Stimulated activated naive CD8-positive, alpha-beta T cell treated with anti-CD3 and anti-CD28 coated beads, Interleukin-15, amount 100 ng/mL, for 72 hours (primary cell): ENCODE measurements at regions not wholly inside any gene's neighbourhood (a gene's known extent, or its start where the extent isn't known, plus 50 kb on each side); places are given as distances from the start of the nearest gene placed in this dataset.
"Not testable (repeated sequence)": the region's sequence is repeated elsewhere in the genome, so short reads cannot be mapped to it uniquely, and the experiment has no call there.

Source experiments
- ATAC-seq: fragments of 150-1000 bp; cut with Tn5 transposase; 2 replicates; pipeline ENCODE4 v1.10.0; 2021; ENCODE audit warnings: mild to moderate bottlenecking, moderate library complexity
- DNase-seq, 2 donors: peaks; one replicate each; pipeline ENCODE4 v3.0.0; 2021 to 2022
- H3K27ac Mint-ChIP-seq, 2 donors: one replicate each; pipeline ENCODE4 v1.8.0; 2022; ENCODE audit warnings: mild to moderate bottlenecking in 2 of 2, mixed read lengths in 2 of 2, moderate library complexity in 2 of 2
- H3K27me3 Mint-ChIP-seq: one replicate; pipeline ENCODE4 v1.8.0; 2022; ENCODE audit warnings: mixed read lengths
- H3K4me1 Mint-ChIP-seq: one replicate; pipeline ENCODE4 v1.8.0; 2022; ENCODE audit warnings: mild to moderate bottlenecking, mixed read lengths
- H3K4me3 Mint-ChIP-seq, 2 donors: one replicate each; pipeline ENCODE4 v1.8.0; 2022; ENCODE audit warnings: mild to moderate bottlenecking in 2 of 2, mixed read lengths in 2 of 2, moderate library complexity in 1 of 2
- H3K9me3 Mint-ChIP-seq, 2 donors: one replicate each; pipeline ENCODE4 v1.8.0; 2022; ENCODE audit warnings: mixed read lengths in 2 of 2

DNA sequence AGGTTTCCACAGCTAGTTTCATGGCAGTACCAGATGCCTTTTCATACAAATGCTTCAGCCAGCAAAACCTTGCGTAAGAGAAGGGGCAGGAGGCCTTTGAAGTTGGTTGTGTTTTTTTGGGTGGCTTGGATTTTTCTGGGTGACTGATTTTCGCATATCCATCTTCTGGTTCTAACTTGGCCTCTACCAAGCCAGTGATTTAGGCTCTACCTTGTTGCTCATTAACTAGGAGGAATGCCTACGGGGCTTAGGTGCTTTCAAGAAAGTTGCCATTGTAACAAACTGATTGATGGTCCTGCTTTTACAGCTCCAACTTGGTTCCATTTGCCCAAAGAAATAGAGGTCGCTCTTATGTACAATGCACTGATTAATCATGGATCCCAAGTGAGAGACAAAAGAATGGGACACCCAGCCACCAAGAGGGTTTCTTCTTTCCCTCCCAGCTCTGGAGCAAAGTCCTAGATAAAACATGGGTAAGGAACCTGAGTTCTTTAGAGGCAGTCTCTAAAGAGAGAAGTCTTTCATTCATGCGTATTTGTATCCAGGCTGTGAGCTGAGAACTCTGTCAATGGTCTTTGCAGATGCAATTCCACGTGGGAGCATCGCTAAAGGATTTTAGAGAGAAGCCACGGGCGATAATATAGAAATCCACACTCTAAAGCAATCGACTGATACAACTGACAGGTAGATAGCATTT, 92.1 kb upstream of the FGFR2 start:
- H3K4me3 Mint-ChIP-seq: no peak overlapping the region
- H3K4me1 Mint-ChIP-seq: no peaks in the 10 kb centered on the region
- no peak for ATAC-seq
- H3K27me3 Mint-ChIP-seq: peaks cover 4% of the 10 kb centered on the region
- no peak overlapping the region for H3K27ac Mint-ChIP-seq
- DNase-seq: no peak
- H3K9me3 Mint-ChIP-seq: no peaks in the 10 kb centered on the region

DNA sequence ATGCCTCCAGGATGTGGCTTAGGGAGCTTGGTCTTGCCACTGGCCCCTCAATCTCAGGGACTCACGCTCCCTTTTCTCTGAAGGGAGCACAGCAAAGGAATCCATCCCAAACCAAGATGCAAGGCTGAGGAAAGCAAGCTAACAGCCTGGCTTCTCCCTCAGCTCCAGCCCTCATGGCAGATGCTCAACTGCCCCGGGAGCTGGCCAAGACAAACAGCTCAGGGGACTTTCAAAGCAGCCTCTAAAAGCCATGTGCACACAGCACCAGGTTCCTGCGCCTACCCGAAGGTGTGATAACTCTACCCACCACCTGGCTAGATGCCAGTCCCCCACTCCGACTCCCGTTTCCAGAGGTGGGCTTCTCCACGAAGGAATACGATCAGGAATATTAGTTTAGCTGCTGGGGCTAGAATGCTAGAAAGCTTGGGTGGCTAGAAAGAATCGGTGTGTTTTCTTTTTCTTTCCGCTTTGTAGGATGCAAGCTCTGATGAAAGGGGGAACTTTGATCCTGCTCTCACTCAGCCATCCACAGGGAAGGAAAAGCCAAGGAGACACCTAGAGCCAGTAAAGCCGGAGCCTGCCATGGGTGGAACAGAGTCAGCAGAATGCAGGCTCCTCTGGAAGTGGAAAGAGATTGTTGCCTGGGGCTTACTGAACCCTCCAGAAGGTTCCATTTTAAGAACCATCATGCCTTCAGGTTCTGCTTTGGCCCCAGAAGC, 89.0 kb upstream of the FGFR2 start:
- Mint-ChIP-seq H3K27ac (no peak overlapping the region), H3K4me1 (no peaks in the 10 kb centered on the region), H3K4me3 (no peak overlapping the region), H3K27me3 (peaks cover 7% of the 10 kb centered on the region), H3K9me3 (no peaks in the 10 kb centered on the region)
- DNase-seq: no peak
- ATAC-seq: no peak

DNA sequence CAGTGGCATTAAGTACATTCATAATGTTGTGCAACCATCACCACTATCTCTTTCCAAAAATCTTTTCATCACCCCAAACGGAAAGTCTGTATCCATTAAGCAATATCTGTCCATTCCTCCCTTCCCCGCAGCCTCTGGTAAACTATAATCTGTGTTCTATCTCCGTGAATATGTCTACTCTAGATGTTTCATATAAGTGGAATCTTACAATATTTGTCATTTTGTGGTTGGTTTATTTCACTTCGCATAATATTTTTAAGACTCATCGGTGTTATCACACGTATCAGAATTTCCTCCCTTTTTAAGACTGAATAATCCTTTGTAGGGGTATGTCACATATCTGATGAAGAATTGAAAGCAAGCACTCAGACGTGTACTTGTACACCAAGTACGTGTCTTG, 86.0 kb upstream of the FGFR2 start:
- Mint-ChIP-seq H3K4me1 (no peaks in the 10 kb centered on the region), H3K27ac (no peak overlapping the region), H3K4me3 (no peak overlapping the region), H3K27me3 (peaks cover 12% of the 10 kb centered on the region), H3K9me3 (no peaks in the 10 kb centered on the region)
- DNase-seq: no peak
- no peak for ATAC-seq

DNA sequence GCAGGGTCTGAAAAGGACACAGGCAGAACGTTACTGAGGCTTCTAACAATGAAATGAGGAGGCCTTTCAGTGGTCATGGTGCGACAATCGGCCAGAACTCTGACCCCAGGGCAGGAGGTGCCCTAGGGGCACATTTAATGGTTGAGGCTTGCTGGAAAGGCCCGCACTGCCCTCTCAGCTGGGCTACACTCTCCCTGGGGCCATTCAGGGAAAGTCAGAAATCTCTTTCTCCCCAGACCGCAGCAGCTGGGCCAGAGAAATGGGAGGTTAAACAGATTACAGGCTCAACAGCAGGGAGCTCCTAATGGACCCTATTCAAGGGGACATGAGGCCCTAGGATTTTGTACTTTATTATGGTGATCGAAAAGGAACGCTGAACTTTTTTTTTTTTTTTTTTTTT, 85.6 kb upstream of the FGFR2 start:
- Mint-ChIP-seq H3K4me3 (no peak overlapping the region), H3K27ac (no peak overlapping the region)
- no peak for DNase-seq

DNA sequence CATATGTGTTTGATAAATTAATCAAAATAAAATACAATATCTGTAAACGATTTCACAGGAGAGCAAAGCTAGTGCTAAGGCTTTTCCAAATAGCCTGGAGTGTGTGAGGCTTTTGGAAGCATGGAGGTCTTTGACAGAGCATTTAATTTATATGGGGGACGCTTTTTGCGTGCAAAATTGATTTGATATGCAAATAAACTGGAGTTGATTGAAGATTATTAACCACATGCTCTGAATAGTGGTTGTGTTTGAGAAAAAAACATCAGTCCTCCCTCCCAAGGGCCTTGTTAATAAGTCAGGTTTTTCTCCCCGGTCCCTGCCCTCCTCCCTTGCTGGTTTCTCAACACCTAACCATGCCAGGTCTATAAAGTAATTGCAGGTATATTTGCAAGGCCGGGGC, 85.1 kb upstream of the FGFR2 start:
- no peak for DNase-seq
- H3K4me1 Mint-ChIP-seq: no peaks in the 10 kb centered on the region
- H3K27me3 Mint-ChIP-seq: peaks cover 21% of the 10 kb centered on the region
- no peaks in the 10 kb centered on the region for H3K9me3 Mint-ChIP-seq
- no peak overlapping the region for H3K4me3 Mint-ChIP-seq
- no peak overlapping the region for H3K27ac Mint-ChIP-seq
- no peak for ATAC-seq

More for the DNA sequence above, 85.6 kb upstream of the FGFR2 start:
- ATAC-seq: no peak
- Mint-ChIP-seq H3K4me1 (no peaks in the 10 kb centered on the region), H3K27me3 (peaks cover 16% of the 10 kb centered on the region), H3K9me3 (no peaks in the 10 kb centered on the region)

- H3K4me3 Mint-ChIP-seq: no peak overlapping the region
- H3K4me1 Mint-ChIP-seq: no peaks in the 10 kb centered on the region
- no peak for ATAC-seq
- no peak overlapping the region for H3K27ac Mint-ChIP-seq
- H3K9me3 Mint-ChIP-seq: no peaks in the 10 kb centered on the region
- peaks cover 26% of the 10 kb centered on the region for H3K27me3 Mint-ChIP-seq
- DNase-seq: no peak
Measured at GRCh38 chr10:121681997-121682687, 83.9 kb upstream of the FGFR2 start.

DNA sequence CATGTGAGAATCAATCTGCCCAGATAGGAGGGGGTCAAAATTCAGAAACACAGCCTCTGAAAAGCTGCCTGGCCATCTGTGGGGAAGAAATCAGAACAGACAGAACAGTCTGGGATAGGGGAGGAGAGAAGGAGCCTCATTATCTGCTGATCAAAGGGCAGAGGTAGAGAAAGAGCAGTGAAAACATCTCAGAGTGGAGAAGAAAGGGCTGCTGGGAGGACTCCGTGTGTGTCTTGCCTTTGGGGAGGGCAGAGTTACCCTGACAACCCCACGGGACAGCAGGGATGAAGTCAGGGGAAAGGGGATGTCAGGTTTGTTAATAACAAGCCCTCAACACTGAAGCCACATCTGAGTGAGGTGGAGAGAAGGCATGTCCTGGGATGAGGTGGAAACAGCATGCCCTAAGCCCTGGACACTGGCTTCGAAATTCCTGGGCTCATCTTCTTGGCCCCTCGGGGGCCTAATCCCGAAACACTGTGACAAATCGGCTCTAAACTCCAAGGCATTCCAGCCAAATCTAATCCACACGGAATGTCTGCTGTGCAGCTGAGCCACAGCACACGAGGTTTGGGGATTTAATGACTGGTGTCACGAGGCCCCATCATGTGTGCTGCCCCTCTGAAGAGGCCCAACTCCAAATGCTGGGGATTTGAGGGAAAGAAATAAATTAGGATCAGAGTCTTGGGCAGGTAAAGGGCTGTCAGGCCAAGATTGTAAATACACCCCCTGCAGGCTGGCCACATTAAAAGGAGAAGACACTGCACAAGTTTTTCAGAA, 82.8 kb upstream of the FGFR2 start:
- peaks cover 28% of the 10 kb centered on the region for H3K27me3 Mint-ChIP-seq
- no peaks in the 10 kb centered on the region for H3K4me1 Mint-ChIP-seq
- no peak overlapping the region for H3K27ac Mint-ChIP-seq
- no peak for DNase-seq
- no peaks in the 10 kb centered on the region for H3K9me3 Mint-ChIP-seq
- no peak overlapping the region for H3K4me3 Mint-ChIP-seq
- no peak for ATAC-seq

DNA sequence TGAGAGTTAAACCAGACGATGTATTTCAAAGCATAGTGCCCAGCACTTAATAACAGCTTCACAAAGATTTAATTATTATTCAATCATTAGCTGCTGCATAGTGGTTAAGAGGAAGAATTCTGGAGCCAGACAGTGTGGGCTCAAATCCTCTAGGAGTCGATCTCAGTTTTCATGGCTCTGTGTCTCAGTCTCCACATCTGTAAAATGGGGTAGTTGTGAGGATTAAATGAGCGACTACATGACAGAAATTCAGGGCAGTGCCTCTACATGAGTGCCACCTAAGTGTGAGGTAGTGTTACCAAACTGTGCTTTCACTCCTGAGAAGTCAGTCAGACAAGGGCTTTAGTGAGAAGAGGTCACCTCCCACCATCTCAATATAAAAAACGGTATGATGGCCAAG, 81.7 kb upstream of the FGFR2 start:
- Mint-ChIP-seq H3K27ac (no peak overlapping the region), H3K27me3 (peaks cover 24% of the 10 kb centered on the region)
- DNase-seq: no peak

DNA sequence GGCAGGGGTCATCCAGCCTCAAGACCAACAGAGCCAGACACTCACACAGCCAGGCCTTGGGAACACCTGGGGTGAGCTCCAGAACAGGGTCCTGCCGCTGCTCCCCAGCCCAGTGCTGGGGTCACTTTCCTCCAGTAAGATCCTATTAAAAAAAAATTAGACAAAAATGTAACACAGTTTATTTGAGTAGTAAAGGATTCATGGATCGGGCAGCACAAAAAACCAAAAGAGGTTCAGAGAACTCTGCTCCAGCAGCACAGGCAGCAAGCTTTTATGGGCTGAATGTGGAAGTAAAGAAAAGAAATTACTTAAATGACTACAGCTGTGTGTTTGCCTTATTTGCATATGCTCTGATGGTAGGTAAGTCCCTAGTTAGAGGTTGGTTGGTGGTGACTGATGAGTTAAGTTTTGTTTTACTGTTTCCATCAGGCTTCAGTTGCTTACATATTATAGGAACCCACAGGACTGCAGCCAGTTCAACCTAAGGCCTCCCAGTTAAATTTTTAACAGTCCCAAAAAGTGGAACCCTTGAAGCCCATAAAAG, 80.5 kb upstream of the FGFR2 start:
- ATAC-seq (peak; percentile 60), DNase-seq (no peak)
- no peak overlapping the region for H3K27ac Mint-ChIP-seq
- H3K27me3 Mint-ChIP-seq: peaks cover 27% of the 10 kb centered on the region
- H3K4me3 Mint-ChIP-seq: no peak overlapping the region
- H3K4me1 Mint-ChIP-seq: no peaks in the 10 kb centered on the region
- H3K9me3 Mint-ChIP-seq: peaks cover 0 to 7% of the 10 kb centered on the region in 2 donors

More for the DNA sequence above, 81.7 kb upstream of the FGFR2 start:
- no peak overlapping the region for H3K4me3 Mint-ChIP-seq
- peaks cover 0 to 4% of the 10 kb centered on the region in 2 donors for H3K9me3 Mint-ChIP-seq
- H3K4me1 Mint-ChIP-seq: no peaks in the 10 kb centered on the region
- ATAC-seq: no peak

GRCh38 chr10:121677880-121678279, 79.6 kb upstream of the FGFR2 start:
- no peaks in the 10 kb centered on the region for H3K4me1 Mint-ChIP-seq

DNA sequence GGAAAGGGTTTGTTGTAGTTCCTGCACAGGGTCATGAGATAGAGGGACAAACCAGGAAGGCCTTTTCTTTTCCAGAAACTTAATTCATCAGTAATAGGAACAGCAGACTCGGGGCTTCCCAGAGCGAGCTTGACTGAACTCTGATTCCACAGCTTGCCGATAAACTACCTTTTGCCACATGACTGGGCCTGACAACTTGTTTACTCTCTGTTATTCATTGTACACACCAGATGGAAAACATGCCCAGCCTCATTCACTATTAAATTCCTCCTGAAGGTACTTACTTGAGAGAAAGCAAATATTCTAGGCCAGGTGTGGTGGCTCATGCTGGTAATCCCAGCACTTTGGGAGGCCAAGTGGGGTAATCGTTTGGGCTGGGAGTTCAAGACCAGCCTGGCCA, 77.1 kb upstream of the FGFR2 start:
- Mint-ChIP-seq H3K9me3 (peaks cover 0 to 7% of the 10 kb centered on the region in 2 donors), H3K27ac (no peak overlapping the region), H3K27me3 (peaks cover 30% of the 10 kb centered on the region), H3K4me3 (no peak overlapping the region), H3K4me1 (no peaks in the 10 kb centered on the region)
- DNase-seq: no peak
- ATAC-seq: no peak

More at GRCh38 chr10:121677880-121678279, 79.6 kb upstream of the FGFR2 start:
- H3K27ac Mint-ChIP-seq: no peak overlapping the region
- H3K27me3 Mint-ChIP-seq: peaks cover 27% of the 10 kb centered on the region
- DNase-seq: no peak
- H3K4me3 Mint-ChIP-seq: no peak overlapping the region
- H3K9me3 Mint-ChIP-seq: peaks cover 0 to 7% of the 10 kb centered on the region in 2 donors
- ATAC-seq: no peak

GRCh38 chr10:121674885-121675284, 76.6 kb upstream of the FGFR2 start:
- ATAC-seq: no peak

DNA sequence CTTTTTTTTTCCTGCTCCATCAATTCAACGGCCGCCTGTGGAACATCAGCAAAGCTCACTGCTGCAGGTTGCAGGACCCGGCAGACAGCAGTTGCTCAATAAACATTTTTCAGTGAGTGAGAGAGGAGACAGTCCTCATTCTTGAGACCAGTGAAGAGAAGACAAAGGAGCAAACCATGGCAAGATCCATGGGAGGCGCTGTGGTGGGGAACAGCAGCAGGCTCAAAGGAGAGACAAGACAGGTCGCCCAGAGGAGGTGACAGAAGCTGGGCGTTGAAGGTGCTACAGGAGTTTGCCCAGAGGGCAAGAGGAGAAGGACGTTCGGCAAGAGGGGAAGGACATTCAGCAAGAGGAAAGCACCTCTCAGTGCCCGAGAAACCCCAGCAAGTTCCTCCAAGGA, 74.5 kb upstream of the FGFR2 start:
- ATAC-seq: no peak
- Mint-ChIP-seq H3K4me3 (no peak overlapping the region), H3K4me1 (no peaks in the 10 kb centered on the region), H3K27ac (peak overlapping the region in 1 of 2 donors; percentile 77), H3K9me3 (peaks cover 0 to 14% of the 10 kb centered on the region in 2 donors), H3K27me3 (peaks cover 41% of the 10 kb centered on the region)
- DNase-seq: no peak

More at GRCh38 chr10:121674885-121675284, 76.6 kb upstream of the FGFR2 start:
- Mint-ChIP-seq H3K4me3 (no peak overlapping the region), H3K4me1 (no peaks in the 10 kb centered on the region), H3K9me3 (peaks cover 0 to 8% of the 10 kb centered on the region in 2 donors), H3K27ac (no peak overlapping the region), H3K27me3 (peaks cover 35% of the 10 kb centered on the region)
- DNase-seq: no peak

DNA sequence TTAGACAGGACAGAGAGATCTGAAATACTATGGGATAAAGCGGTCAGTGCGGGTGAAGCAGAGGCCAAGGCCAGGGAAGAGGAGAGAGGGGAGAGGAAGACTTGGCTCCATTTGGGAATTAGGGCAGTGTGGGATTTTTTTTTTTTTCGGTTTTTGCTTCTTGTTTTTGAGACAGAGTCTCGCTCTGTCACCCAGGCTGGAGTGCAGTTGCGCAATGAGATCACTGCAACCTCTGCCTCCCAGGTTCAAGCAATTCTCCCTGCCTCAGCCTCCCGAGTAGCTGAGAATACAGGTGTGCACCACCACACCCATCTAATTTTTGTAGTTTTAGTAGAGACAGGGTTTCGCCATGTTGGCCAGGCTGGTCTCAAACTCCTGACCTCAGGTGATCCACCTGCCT, 71.6 kb upstream of the FGFR2 start:
- not testable (repeated sequence) for H3K4me3 Mint-ChIP-seq, H3K27ac Mint-ChIP-seq, H3K4me1 Mint-ChIP-seq, DNase-seq, ATAC-seq
- Mint-ChIP-seq H3K27me3 (peaks cover 45% of the 10 kb centered on the region), H3K9me3 (peaks cover 11 to 24% of the 10 kb centered on the region in 2 donors)

DNA sequence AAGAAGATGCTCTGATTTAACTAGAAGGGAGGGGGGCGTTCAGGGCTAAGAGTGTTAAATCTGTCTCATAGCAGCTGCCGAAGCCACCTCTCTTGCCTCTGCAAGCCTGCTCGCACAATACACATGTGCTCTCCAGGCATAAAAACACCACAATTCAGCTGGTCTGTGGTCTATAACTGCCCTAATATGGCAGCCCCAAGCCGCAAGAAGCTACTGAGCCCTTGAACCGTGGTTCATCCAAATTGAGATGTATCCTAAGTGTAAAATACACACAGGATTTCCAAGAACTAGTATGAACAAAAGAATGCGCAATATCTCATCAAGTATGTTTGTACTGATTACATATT, 70.8 kb upstream of the FGFR2 start:
- Mint-ChIP-seq H3K4me3 (no peak overlapping the region), H3K9me3 (peaks cover 13 to 25% of the 10 kb centered on the region in 2 donors), H3K27me3 (peaks cover 43% of the 10 kb centered on the region), H3K4me1 (no peaks in the 10 kb centered on the region), H3K27ac (no peak overlapping the region)
- no peak for DNase-seq
- ATAC-seq: no peak
